Subcutaneous abdominal adipose tissue (tissue), 5 donors: ENCODE measurements at regions not wholly inside any gene's neighbourhood (a gene's known extent, or its start where the extent isn't known, plus 50 kb on each side); places are given as distances from the start of the nearest gene placed in this dataset.

ENCODE experiments used
- H3K27ac ChIP-seq: one replicate; pipeline ENCODE4 v1.7.0; 2013; ENCODE audit warnings: low read depth, mild to moderate bottlenecking, inconsistent platforms, low read length, moderate library complexity
- H3K27me3 ChIP-seq, 5 donors: one replicate each; pipeline ENCODE4 v1.7.0; 2013; ENCODE audit warnings: low read length in 5 of 5, inconsistent platforms in 1 of 5; ENCODE audit not compliant: control insufficient read depth in 5 of 5, insufficient read depth in 4 of 5
- H3K36me3 ChIP-seq, 5 donors: one replicate each; pipeline ENCODE4 v1.7.0; 2013; ENCODE audit warnings: low read length in 5 of 5; ENCODE audit not compliant: control insufficient read depth in 5 of 5, insufficient read depth in 5 of 5
- H3K4me1 ChIP-seq, 5 donors: one replicate each; pipeline ENCODE4 v1.7.0; 2013; ENCODE audit warnings: low read length in 5 of 5, mild to moderate bottlenecking in 3 of 5, moderate library complexity in 1 of 5; ENCODE audit not compliant: control insufficient read depth in 5 of 5, insufficient read depth in 5 of 5
- H3K4me3 ChIP-seq, 5 donors: one replicate each; pipeline ENCODE4 v1.7.0; 2013; ENCODE audit warnings: low read length in 5 of 5, low read depth in 1 of 5
- H3K9ac ChIP-seq, 5 donors: one replicate each; pipeline ENCODE4 v1.7.0; 2013; ENCODE audit warnings: low read length in 5 of 5, mild to moderate bottlenecking in 4 of 5, moderate library complexity in 3 of 5
- H3K9me3 ChIP-seq, 5 donors: one replicate each; pipeline ENCODE4 v1.7.0; 2013; ENCODE audit warnings: low read length in 5 of 5; ENCODE audit not compliant: control insufficient read depth in 5 of 5
- donor health status: healthy.
- donor health status: healthy.
- donor health status: healthy.
- donor health status: healthy.
- donor health status: healthy.

GRCh38 chr3:102087236-102087635 lies 237.9 kb downstream of the NFKBIZ start:
- Histone ChIP-seq H3K9me3 (no peaks in the 10 kb centered on the region), H3K4me3 (no peak overlapping the region), H3K4me1 (peaks cover 0 to 9% (median 0%) of the 10 kb centered on the region in 5 donors), H3K27ac (no peak overlapping the region), H3K27me3 (no peaks in the 10 kb centered on the region), H3K36me3 (no peaks in the 10 kb centered on the region), H3K9ac (no peak overlapping the region)

GRCh38 chr3:102089239-102089638 lies 239.9 kb downstream of the NFKBIZ start:
- H3K36me3 ChIP-seq, result no peaks in the 10 kb centered on the region
- peaks cover 0 to 9% (median 0%) of the 10 kb centered on the region in 5 donors for H3K4me1 ChIP-seq
- H3K4me3 ChIP-seq, result no peak overlapping the region
- H3K9ac ChIP-seq, result no peak overlapping the region
- no peaks in the 10 kb centered on the region for H3K9me3 ChIP-seq
- no peak overlapping the region for H3K27ac ChIP-seq
- no peaks in the 10 kb centered on the region for H3K27me3 ChIP-seq

GRCh38 chr3:102089904-102090720 lies 240.8 kb downstream of the NFKBIZ start:
- H3K9ac ChIP-seq, result no peak overlapping the region
- no peak overlapping the region for H3K27ac ChIP-seq
- H3K9me3 ChIP-seq, result no peaks in the 10 kb centered on the region
- no peak overlapping the region for H3K4me3 ChIP-seq
- H3K27me3 ChIP-seq, result no peaks in the 10 kb centered on the region
- no peaks in the 10 kb centered on the region for H3K36me3 ChIP-seq
- peaks cover 0 to 9% (median 0%) of the 10 kb centered on the region in 5 donors for H3K4me1 ChIP-seq

DNA sequence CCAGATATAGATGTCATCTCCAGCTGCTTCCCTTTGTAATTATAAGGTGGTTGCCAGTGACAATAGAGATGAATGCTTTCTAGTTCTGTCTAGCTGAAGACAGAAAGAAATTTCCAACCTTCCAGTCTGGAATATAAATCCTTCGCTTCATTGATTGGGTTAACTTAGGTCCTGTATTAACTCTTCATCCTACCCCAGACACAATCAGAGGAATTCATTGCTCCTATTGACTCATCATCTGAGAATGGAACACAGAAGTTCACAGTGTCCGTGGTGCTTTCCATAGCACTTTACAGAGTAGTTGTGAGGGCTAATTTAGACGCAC lies 241.4 kb downstream of the NFKBIZ start:
- Histone ChIP-seq H3K4me1 (peaks cover 0 to 9% (median 3%) of the 10 kb centered on the region in 5 donors), H3K27ac (no peak overlapping the region), H3K9ac (no peak overlapping the region), H3K36me3 (no peaks in the 10 kb centered on the region), H3K4me3 (no peak overlapping the region), H3K27me3 (no peaks in the 10 kb centered on the region), H3K9me3 (no peaks in the 10 kb centered on the region)

GRCh38 chr3:102091358-102091757 lies 242.0 kb downstream of the NFKBIZ start:
- H3K27me3 ChIP-seq, result no peaks in the 10 kb centered on the region
- H3K9me3 ChIP-seq, result no peaks in the 10 kb centered on the region
- H3K9ac ChIP-seq, result no peak overlapping the region
- H3K27ac ChIP-seq, result no peak overlapping the region
- peaks cover 0 to 9% (median 3%) of the 10 kb centered on the region in 5 donors for H3K4me1 ChIP-seq
- H3K4me3 ChIP-seq, result no peak overlapping the region
- no peaks in the 10 kb centered on the region for H3K36me3 ChIP-seq

GRCh38 chr3:102092617-102093466 lies 243.5 kb downstream of the NFKBIZ start:
- Histone ChIP-seq H3K27ac (no peak overlapping the region), H3K9ac (no peak overlapping the region), H3K36me3 (no peaks in the 10 kb centered on the region), H3K4me3 (no peak overlapping the region), H3K4me1 (peaks cover 0 to 9% (median 3%) of the 10 kb centered on the region in 5 donors), H3K27me3 (no peaks in the 10 kb centered on the region), H3K9me3 (no peaks in the 10 kb centered on the region)

DNA sequence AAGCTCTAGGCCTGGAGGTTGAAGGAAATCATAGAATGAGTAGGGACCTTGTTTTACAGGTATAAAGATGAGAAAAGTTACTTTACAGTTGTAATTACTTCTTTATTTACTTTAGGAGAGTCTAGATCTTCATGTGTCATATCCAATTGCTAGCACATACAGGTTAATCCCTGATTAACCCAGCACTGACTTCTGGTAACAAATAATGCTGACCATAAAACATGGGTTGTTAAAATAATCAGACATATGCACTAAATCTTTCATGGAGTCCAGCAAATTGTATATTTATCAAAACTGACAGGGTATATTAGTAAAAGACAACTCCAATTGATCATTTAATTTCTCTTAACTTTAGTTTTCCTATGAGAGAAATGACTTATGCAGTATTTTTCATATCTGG lies 245.2 kb downstream of the NFKBIZ start:
- H3K36me3 ChIP-seq, result no peaks in the 10 kb centered on the region
- peaks cover 0 to 9% (median 3%) of the 10 kb centered on the region in 5 donors for H3K4me1 ChIP-seq
- H3K27me3 ChIP-seq, result no peaks in the 10 kb centered on the region
- H3K9me3 ChIP-seq, result no peaks in the 10 kb centered on the region
- H3K9ac ChIP-seq, result no peak overlapping the region
- no peak overlapping the region for H3K27ac ChIP-seq
- H3K4me3 ChIP-seq, result no peak overlapping the region

- Histone ChIP-seq H3K9me3 (no peaks in the 10 kb centered on the region), H3K27me3 (no peaks in the 10 kb centered on the region), H3K36me3 (no peaks in the 10 kb centered on the region), H3K4me3 (no peak overlapping the region), H3K4me1 (peaks cover 0 to 3% (median 1%) of the 10 kb centered on the region in 5 donors), H3K27ac (no peak overlapping the region), H3K9ac (no peak overlapping the region)
These were observed 246.1 kb downstream of the NFKBIZ start for GRCh38 chr3:102095383-102095782.

DNA sequence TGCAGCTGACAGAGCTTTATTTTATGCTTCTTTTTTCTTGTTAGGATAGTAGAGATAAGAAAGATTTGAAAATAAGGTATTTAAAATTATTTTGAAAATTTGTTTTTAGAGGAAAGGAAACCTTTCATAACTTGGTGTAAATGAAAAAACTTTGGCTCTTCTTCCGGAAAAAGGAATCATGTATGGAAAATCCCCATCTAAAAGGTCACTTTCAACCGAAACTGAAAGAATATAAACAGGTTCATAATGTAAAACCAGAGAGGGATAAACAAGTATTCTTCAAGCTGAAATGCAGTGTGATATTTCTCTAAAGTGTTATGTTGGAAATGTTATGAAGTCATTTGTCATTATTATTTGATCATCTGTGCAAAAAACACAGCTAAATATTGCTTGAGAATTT lies 246.8 kb downstream of the NFKBIZ start:
- H3K9me3 ChIP-seq, result no peaks in the 10 kb centered on the region
- no peak overlapping the region for H3K27ac ChIP-seq
- no peak overlapping the region for H3K4me3 ChIP-seq
- peaks cover 0 to 3% (median 0%) of the 10 kb centered on the region in 5 donors for H3K4me1 ChIP-seq
- H3K27me3 ChIP-seq, result no peaks in the 10 kb centered on the region
- H3K9ac ChIP-seq, result no peak overlapping the region
- H3K36me3 ChIP-seq, result no peaks in the 10 kb centered on the region
